HG03460 (cell line): ENCODE measurements at regions not wholly inside any gene's neighbourhood (a gene's known extent, or its start where the extent isn't known, plus 50 kb on each side); places are given as distances from the start of the nearest gene placed in this dataset.

ENCODE experiments used
- ATAC-seq: cut with Tn5 transposase; IDR thresholded peaks from one replicate; pipeline ENCODE4 v1.9.1; 2021; ENCODE audit not compliant: unreplicated experiment

- no peak for ATAC-seq
These were observed 278.3 kb downstream of the RBM43 start for GRCh38 chr2:150983314-150983897.

- no peak for ATAC-seq
These were observed 279.8 kb downstream of the RBM43 start for GRCh38 chr2:150981826-150982225.

GRCh38 chr2:150978053-150978452 is 283.6 kb downstream of the RBM43 start:
- no peak for ATAC-seq

GRCh38 chr2:150977296-150977695 is 284.4 kb downstream of the RBM43 start:
- ATAC-seq = no peak

GRCh38 chr2:150976604-150977003 is 285.1 kb downstream of the RBM43 start:
- ATAC-seq = no peak

GRCh38 chr2:150974864-150975263 is 286.8 kb downstream of the RBM43 start:
- no peak for ATAC-seq

- ATAC-seq = no peak
These were observed 287.4 kb downstream of the RBM43 start for GRCh38 chr2:150974234-150974633.

GRCh38 chr2:150971910-150972309 is 289.8 kb downstream of the RBM43 start:
- no peak for ATAC-seq

GRCh38 chr2:150963336-150963735 is 298.3 kb downstream of the RBM43 start:
- ATAC-seq = no peak

GRCh38 chr2:150955231-150955630 is 306.4 kb downstream of the RBM43 start:
- ATAC-seq = no peak

- no peak for ATAC-seq
These were observed 314.8 kb downstream of the RBM43 start for GRCh38 chr2:150946831-150947230.

- ATAC-seq = peak; percentile 71
These were observed 317.3 kb downstream of the RBM43 start for GRCh38 chr2:150944315-150944714.

- ATAC-seq = no peak
These were observed 322.6 kb downstream of the RBM43 start for GRCh38 chr2:150939087-150939486.

- no peak for ATAC-seq
These were observed 323.1 kb downstream of the RBM43 start for GRCh38 chr2:150938527-150938926.

- ATAC-seq = no peak
These were observed 324.6 kb downstream of the RBM43 start for GRCh38 chr2:150937030-150937429.

GRCh38 chr2:150931451-150931850 is 330.2 kb downstream of the RBM43 start:
- no peak for ATAC-seq

- no peak for ATAC-seq
These were observed 336.1 kb downstream of the RBM43 start for GRCh38 chr2:150925611-150926010.

- ATAC-seq = no peak
These were observed 336.8 kb downstream of the RBM43 start for GRCh38 chr2:150924878-150925277.

- no peak for ATAC-seq
These were observed 341.8 kb downstream of the RBM43 start for GRCh38 chr2:150919901-150920300.

GRCh38 chr2:150917961-150918713 is 343.5 kb downstream of the RBM43 start:
- no peak for ATAC-seq

GRCh38 chr2:150916467-150917396 is 344.9 kb downstream of the RBM43 start:
- no peak for ATAC-seq
